Skeletal muscle tissue (tissue), 3 donors: ENCODE measurements at regions not wholly inside any gene's neighbourhood (a gene's known extent, or its start where the extent isn't known, plus 50 kb on each side); places are given as distances from the start of the nearest gene placed in this dataset.

Source experiments
- H3K27ac ChIP-seq: one replicate; pipeline ENCODE4 v1.7.0; 2013; ENCODE audit warnings: mild to moderate bottlenecking, low read depth, low read length, inconsistent platforms
- H3K27me3 ChIP-seq, 3 donors: one replicate each; pipeline ENCODE4 v1.7.0; 2013; ENCODE audit warnings: low read length in 3 of 3; ENCODE audit not compliant: control insufficient read depth in 3 of 3, insufficient read depth in 3 of 3
- H3K36me3 ChIP-seq, 3 donors: one replicate each; pipeline ENCODE4 v1.7.0; 2013; ENCODE audit warnings: low read length in 3 of 3; ENCODE audit not compliant: control insufficient read depth in 3 of 3, insufficient read depth in 3 of 3
- H3K4me1 ChIP-seq, 3 donors: one replicate each; pipeline ENCODE4 v1.7.0; 2013; ENCODE audit warnings: low read length in 3 of 3, mild to moderate bottlenecking in 3 of 3; ENCODE audit not compliant: control insufficient read depth in 3 of 3, insufficient read depth in 3 of 3
- H3K4me3 ChIP-seq, 3 donors: one replicate each; pipeline ENCODE4 v1.7.0; 2013; ENCODE audit warnings: low read length in 3 of 3
- H3K9ac ChIP-seq, 3 donors: one replicate each; pipeline ENCODE4 v1.7.0; 2013; ENCODE audit warnings: low read length in 3 of 3, mild to moderate bottlenecking in 3 of 3, moderate library complexity in 2 of 3, low read depth in 1 of 3
- H3K9me3 ChIP-seq, 3 donors: one replicate each; pipeline ENCODE4 v1.7.0; 2013; ENCODE audit warnings: low read length in 3 of 3; ENCODE audit not compliant: control insufficient read depth in 3 of 3
- donor health status: Osteomylitis.

GRCh38 chr1:98417820-98418219 is 243.7 kb upstream of the SNX7 start:
- Histone ChIP-seq H3K4me1 (no peaks in the 10 kb centered on the region), H3K27ac (no peak overlapping the region), H3K36me3 (no peaks in the 10 kb centered on the region), H3K27me3 (no peaks in the 10 kb centered on the region), H3K9me3 (no peaks in the 10 kb centered on the region), H3K4me3 (no peak overlapping the region), H3K9ac (no peak overlapping the region)

GRCh38 chr1:98410082-98410481 is 251.4 kb upstream of the SNX7 start:
- Histone ChIP-seq H3K36me3 (no peaks in the 10 kb centered on the region), H3K4me3 (no peak overlapping the region), H3K9me3 (no peaks in the 10 kb centered on the region), H3K27ac (no peak overlapping the region), H3K4me1 (no peaks in the 10 kb centered on the region), H3K9ac (no peak overlapping the region), H3K27me3 (no peaks in the 10 kb centered on the region)

GRCh38 chr1:98406352-98407088 is 255.0 kb upstream of the SNX7 start:
- Histone ChIP-seq H3K36me3 (no peaks in the 10 kb centered on the region), H3K4me1 (no peaks in the 10 kb centered on the region), H3K9me3 (no peaks in the 10 kb centered on the region), H3K27ac (no peak overlapping the region), H3K9ac (no peak overlapping the region), H3K4me3 (no peak overlapping the region), H3K27me3 (no peaks in the 10 kb centered on the region)

- H3K4me3 ChIP-seq, result no peak overlapping the region
- no peaks in the 10 kb centered on the region for H3K4me1 ChIP-seq
- H3K9ac ChIP-seq, result no peak overlapping the region
- no peaks in the 10 kb centered on the region for H3K27me3 ChIP-seq
- no peaks in the 10 kb centered on the region for H3K36me3 ChIP-seq
- H3K27ac ChIP-seq, result no peak overlapping the region
- H3K9me3 ChIP-seq, result no peaks in the 10 kb centered on the region
Measured at GRCh38 chr1:98405581-98406074, 255.9 kb upstream of the SNX7 start.

GRCh38 chr1:98404866-98405265 is 256.7 kb upstream of the SNX7 start:
- Histone ChIP-seq H3K4me3 (no peak overlapping the region), H3K36me3 (no peaks in the 10 kb centered on the region), H3K9me3 (no peaks in the 10 kb centered on the region), H3K4me1 (no peaks in the 10 kb centered on the region), H3K9ac (no peak overlapping the region), H3K27me3 (no peaks in the 10 kb centered on the region), H3K27ac (no peak overlapping the region)

- Histone ChIP-seq H3K9ac (no peak overlapping the region), H3K4me3 (no peak overlapping the region), H3K9me3 (no peaks in the 10 kb centered on the region), H3K36me3 (no peaks in the 10 kb centered on the region), H3K27ac (no peak overlapping the region), H3K27me3 (no peaks in the 10 kb centered on the region), H3K4me1 (no peaks in the 10 kb centered on the region)
Measured at GRCh38 chr1:98403963-98404480, 257.5 kb upstream of the SNX7 start.

GRCh38 chr1:98402860-98403259 is 258.7 kb upstream of the SNX7 start:
- Histone ChIP-seq H3K27ac (no peak overlapping the region), H3K4me3 (no peak overlapping the region), H3K4me1 (no peaks in the 10 kb centered on the region), H3K36me3 (no peaks in the 10 kb centered on the region), H3K9ac (no peak overlapping the region), H3K9me3 (no peaks in the 10 kb centered on the region), H3K27me3 (no peaks in the 10 kb centered on the region)

GRCh38 chr1:98400446-98400845 is 261.1 kb upstream of the SNX7 start:
- no peak overlapping the region for H3K9ac ChIP-seq

GRCh38 chr1:98399218-98399617 is 262.3 kb upstream of the SNX7 start:
- H3K27ac ChIP-seq, result no peak overlapping the region
- no peaks in the 10 kb centered on the region for H3K27me3 ChIP-seq
- no peaks in the 10 kb centered on the region for H3K4me1 ChIP-seq
- no peak overlapping the region for H3K4me3 ChIP-seq
- H3K9me3 ChIP-seq, result no peaks in the 10 kb centered on the region
- H3K9ac ChIP-seq, result no peak overlapping the region
- no peaks in the 10 kb centered on the region for H3K36me3 ChIP-seq

More at GRCh38 chr1:98400446-98400845, 261.1 kb upstream of the SNX7 start:
- H3K36me3 ChIP-seq, result no peaks in the 10 kb centered on the region
- no peaks in the 10 kb centered on the region for H3K27me3 ChIP-seq
- no peak overlapping the region for H3K4me3 ChIP-seq
- H3K9me3 ChIP-seq, result no peaks in the 10 kb centered on the region
- no peaks in the 10 kb centered on the region for H3K4me1 ChIP-seq
- no peak overlapping the region for H3K27ac ChIP-seq

GRCh38 chr1:98398649-98399048 is 262.9 kb upstream of the SNX7 start:
- H3K4me3 ChIP-seq, result no peak overlapping the region

More at GRCh38 chr1:98398649-98399048, 262.9 kb upstream of the SNX7 start:
- no peaks in the 10 kb centered on the region for H3K9me3 ChIP-seq
- H3K27ac ChIP-seq, result no peak overlapping the region
- H3K27me3 ChIP-seq, result no peaks in the 10 kb centered on the region
- no peak overlapping the region for H3K9ac ChIP-seq
- H3K4me1 ChIP-seq, result no peaks in the 10 kb centered on the region
- no peaks in the 10 kb centered on the region for H3K36me3 ChIP-seq
